Loucy (cell line): ENCODE measurements at regions not wholly inside any gene's neighbourhood (a gene's known extent, or its start where the extent isn't known, plus 50 kb on each side); places are given as distances from the start of the nearest gene placed in this dataset.

Experiments
- EZH2phosphoT487 ChIP-seq: fragments of 200-600 bp; IDR thresholded peaks from 2 replicates; pipeline ENCODE4 v1.6.1; 2018; ENCODE audit warnings: antibody characterized with exemption, mild to moderate bottlenecking, moderate library complexity, borderline replicate concordance
- TF ChIP-seq, protein P1 (sequence below): fragments of 200-600 bp; sonication (generic); conservative IDR thresholded peaks from 2 replicates; pipeline ENCODE4 v1.5.1; 2014; ENCODE audit warnings: mild to moderate bottlenecking, antibody characterized with exemption, low read length

DNA sequence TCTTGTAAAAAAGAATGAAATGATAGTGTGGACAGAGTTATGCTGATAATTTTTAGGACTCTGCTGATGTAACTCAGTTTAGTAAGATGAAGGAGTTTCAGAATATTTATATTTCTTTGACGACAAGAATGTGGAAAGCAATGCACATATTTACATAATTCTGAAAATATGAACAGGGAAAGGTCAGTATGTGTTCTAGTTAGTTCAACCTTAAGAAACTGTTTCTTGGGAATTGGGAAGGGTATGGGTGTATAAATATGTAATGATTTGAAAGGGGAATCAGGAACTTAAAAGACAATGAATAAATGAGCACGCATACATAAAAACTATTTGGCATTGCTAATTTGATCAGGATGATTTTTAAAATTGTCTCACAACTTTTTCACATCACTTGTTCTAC is 1226.1 kb downstream of the SI start:
- TF ChIP-seq, protein P1, sequence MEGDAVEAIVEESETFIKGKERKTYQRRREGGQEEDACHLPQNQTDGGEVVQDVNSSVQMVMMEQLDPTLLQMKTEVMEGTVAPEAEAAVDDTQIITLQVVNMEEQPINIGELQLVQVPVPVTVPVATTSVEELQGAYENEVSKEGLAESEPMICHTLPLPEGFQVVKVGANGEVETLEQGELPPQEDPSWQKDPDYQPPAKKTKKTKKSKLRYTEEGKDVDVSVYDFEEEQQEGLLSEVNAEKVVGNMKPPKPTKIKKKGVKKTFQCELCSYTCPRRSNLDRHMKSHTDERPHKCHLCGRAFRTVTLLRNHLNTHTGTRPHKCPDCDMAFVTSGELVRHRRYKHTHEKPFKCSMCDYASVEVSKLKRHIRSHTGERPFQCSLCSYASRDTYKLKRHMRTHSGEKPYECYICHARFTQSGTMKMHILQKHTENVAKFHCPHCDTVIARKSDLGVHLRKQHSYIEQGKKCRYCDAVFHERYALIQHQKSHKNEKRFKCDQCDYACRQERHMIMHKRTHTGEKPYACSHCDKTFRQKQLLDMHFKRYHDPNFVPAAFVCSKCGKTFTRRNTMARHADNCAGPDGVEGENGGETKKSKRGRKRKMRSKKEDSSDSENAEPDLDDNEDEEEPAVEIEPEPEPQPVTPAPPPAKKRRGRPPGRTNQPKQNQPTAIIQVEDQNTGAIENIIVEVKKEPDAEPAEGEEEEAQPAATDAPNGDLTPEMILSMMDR: no peak
- no peak for TF ChIP-seq EZH2phosphoT487
